Inferior parietal cortex (tissue), 1 donor: ENCODE measurements at regions not wholly inside any gene's neighbourhood (a gene's known extent, or its start where the extent isn't known, plus 50 kb on each side); places are given as distances from the start of the nearest gene placed in this dataset.
"Not testable (repeated sequence)": the region's sequence is repeated elsewhere in the genome, so short reads cannot be mapped to it uniquely, and the experiment has no call there.

Experiments used
- DNase-seq: peaks from one replicate; pipeline ENCODE4 v3.0.0-alpha.2; 2016; ENCODE audit errors: extremely low spot score

GRCh38 chr20:24836041-24836533 lies 113.0 kb upstream of the CST7 start:
- DNase-seq: no peak

- no peak for DNase-seq
Observed at GRCh38 chr20:24836661-24837299, 112.3 kb upstream of the CST7 start.

- no peak for DNase-seq
Observed at GRCh38 chr20:24837781-24838450, 111.2 kb upstream of the CST7 start.

- peak; percentile 50 for DNase-seq
Observed at GRCh38 chr20:24838546-24839535, 110.2 kb upstream of the CST7 start.

GRCh38 chr20:24840121-24840713 lies 108.9 kb upstream of the CST7 start:
- DNase-seq: no peak

GRCh38 chr20:24842274-24842917 lies 106.7 kb upstream of the CST7 start:
- no peak for DNase-seq

GRCh38 chr20:24842918-24843715 lies 106.0 kb upstream of the CST7 start:
- no peak for DNase-seq

GRCh38 chr20:24850176-24850575 lies 98.9 kb upstream of the CST7 start:
- DNase-seq: no peak

- DNase-seq: no peak
Observed at GRCh38 chr20:24851346-24852019, 97.6 kb upstream of the CST7 start.

- DNase-seq: no peak
Observed at GRCh38 chr20:24853916-24854315, 95.2 kb upstream of the CST7 start.

GRCh38 chr20:24855848-24856247 lies 93.2 kb upstream of the CST7 start:
- DNase-seq: no peak

- not testable (repeated sequence) for DNase-seq
Observed at GRCh38 chr20:24858500-24858899, 90.6 kb upstream of the CST7 start.

- DNase-seq: no peak
Observed at GRCh38 chr20:24859539-24859938, 89.5 kb upstream of the CST7 start.

- DNase-seq: no peak
Observed at GRCh38 chr20:24862186-24862585, 86.9 kb upstream of the CST7 start.

- DNase-seq: no peak
Observed at GRCh38 chr20:24862606-24863005, 86.5 kb upstream of the CST7 start.

GRCh38 chr20:24863356-24863755 lies 85.7 kb upstream of the CST7 start:
- DNase-seq: no peak

- DNase-seq: no peak
Observed at GRCh38 chr20:24866008-24866407, 83.1 kb upstream of the CST7 start.

GRCh38 chr20:24866742-24867141 lies 82.3 kb upstream of the CST7 start:
- DNase-seq: no peak

GRCh38 chr20:24867556-24867955 lies 81.5 kb upstream of the CST7 start:
- no peak for DNase-seq

- DNase-seq: no peak
Observed at GRCh38 chr20:24868396-24868927, 80.6 kb upstream of the CST7 start.
